ENCODE measurements at regions not wholly inside any gene's neighbourhood (a gene's known extent, or its start where the extent isn't known, plus 50 kb on each side); places are given as distances from the start of the nearest gene placed in this dataset.

DNA sequence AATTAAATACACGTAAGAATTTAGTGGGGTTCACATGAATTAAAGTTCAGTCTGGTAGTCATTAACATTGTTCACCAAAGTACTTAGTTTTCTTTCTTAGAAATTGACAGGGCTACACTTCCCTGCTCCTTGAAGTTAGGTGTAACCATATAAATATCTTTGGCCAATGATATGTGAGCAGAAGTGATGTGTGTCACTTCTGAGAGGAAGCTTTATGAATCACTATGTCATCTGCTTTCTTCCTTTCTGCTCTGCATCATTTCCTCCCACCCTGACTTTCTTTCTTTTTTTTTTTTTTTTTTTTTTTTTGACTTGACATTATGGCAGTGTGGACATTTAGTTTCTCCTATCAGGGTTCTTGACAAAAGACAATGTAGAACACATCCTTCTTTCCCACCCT lies 156.2 kb upstream of the COL8A1 start:
- TF ChIP-seq, protein P1, sequence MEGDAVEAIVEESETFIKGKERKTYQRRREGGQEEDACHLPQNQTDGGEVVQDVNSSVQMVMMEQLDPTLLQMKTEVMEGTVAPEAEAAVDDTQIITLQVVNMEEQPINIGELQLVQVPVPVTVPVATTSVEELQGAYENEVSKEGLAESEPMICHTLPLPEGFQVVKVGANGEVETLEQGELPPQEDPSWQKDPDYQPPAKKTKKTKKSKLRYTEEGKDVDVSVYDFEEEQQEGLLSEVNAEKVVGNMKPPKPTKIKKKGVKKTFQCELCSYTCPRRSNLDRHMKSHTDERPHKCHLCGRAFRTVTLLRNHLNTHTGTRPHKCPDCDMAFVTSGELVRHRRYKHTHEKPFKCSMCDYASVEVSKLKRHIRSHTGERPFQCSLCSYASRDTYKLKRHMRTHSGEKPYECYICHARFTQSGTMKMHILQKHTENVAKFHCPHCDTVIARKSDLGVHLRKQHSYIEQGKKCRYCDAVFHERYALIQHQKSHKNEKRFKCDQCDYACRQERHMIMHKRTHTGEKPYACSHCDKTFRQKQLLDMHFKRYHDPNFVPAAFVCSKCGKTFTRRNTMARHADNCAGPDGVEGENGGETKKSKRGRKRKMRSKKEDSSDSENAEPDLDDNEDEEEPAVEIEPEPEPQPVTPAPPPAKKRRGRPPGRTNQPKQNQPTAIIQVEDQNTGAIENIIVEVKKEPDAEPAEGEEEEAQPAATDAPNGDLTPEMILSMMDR (IDR thresholded peaks at IDR 0.05; ENCODE audit: insufficient read depth, low read length): no peak
- H3K4me3 ChIP-seq (ENCODE audit: low read depth, low read length): no peak overlapping the region
- no peak for DNase-seq (ENCODE audit: low read depth)

DNA sequence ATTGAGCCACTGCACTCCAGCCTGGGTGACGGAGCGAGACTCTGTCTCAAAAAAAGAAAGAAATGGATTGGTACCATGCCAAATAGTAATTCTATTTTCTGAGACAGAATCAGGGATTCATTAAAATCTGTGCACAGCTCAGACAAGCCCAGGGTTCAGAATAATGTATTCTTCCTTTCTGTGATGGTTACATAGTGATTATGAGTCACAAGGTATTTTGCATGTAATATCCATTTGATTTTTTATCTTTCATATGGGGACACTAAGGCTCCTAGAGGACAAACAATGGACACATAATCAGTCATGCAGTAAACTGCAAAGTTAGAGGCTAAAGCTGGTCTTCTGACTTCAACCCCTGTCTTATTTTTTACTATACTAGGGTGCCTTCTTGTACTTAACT lies 156.8 kb upstream of the COL8A1 start:
- no peak for DNase-seq (ENCODE audit: low read depth)
- TF ChIP-seq, protein P1 (IDR thresholded peaks at IDR 0.05; ENCODE audit: insufficient read depth, low read length): no peak

GRCh38 chr3:99479768-99480167 lies 158.6 kb upstream of the COL8A1 start:
- no peak overlapping the region for H3K4me3 ChIP-seq (ENCODE audit: low read depth, low read length)
- TF ChIP-seq, protein P1 (IDR thresholded peaks at IDR 0.05; ENCODE audit: insufficient read depth, low read length): no peak
- DNase-seq (ENCODE audit: low read depth): no peak

More for the DNA sequence above, 156.8 kb upstream of the COL8A1 start:
- H3K4me3 ChIP-seq (ENCODE audit: low read depth, low read length): no peak overlapping the region

DNA sequence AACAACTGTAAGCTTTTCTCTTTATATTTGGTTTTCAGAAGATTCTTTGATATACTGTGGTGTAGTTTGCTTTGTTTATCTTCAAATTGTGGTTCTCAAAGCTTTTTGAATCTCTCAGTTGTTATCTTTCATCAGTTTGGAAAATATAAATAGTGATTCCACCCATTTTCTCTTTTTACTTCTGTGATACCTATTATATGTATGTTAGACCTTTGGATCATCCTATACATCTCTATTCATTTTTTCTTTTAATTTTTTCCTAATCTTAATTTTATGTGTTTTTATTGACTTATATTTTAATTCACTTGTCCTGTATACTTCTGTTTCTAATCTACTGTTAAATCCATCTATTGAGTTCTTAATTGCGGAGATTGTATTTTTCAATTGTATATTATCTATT lies 160.7 kb upstream of the COL8A1 start:
- no peak for DNase-seq (ENCODE audit: low read depth)
- H3K4me3 ChIP-seq (ENCODE audit: low read depth, low read length): no peak overlapping the region
- TF ChIP-seq, protein P1 (IDR thresholded peaks at IDR 0.05; ENCODE audit: insufficient read depth, low read length): no peak

DNA sequence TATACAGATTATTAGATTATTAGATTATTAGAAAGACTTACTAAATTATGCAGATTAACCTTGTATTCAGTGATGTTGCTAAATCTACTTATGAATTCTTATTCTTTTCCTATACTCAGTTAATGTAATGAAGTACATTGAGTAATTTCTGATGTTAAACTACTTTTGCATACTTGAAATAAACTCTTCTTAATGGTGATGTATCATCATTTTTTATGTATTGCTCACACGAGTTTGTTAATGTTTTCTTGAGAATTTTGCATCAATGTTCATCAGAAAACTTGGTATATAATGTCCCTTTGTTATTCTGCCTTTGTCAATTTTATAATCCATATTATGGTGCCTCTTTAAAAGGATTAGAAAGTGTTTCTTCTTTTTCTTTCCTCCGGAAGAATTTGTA lies 163.2 kb upstream of the COL8A1 start:
- no peak for DNase-seq (ENCODE audit: low read depth)
- no peak overlapping the region for H3K4me3 ChIP-seq (ENCODE audit: low read depth, low read length)
- TF ChIP-seq, protein P1 (IDR thresholded peaks at IDR 0.05; ENCODE audit: insufficient read depth, low read length): no peak

- no peak overlapping the region for H3K4me3 ChIP-seq (ENCODE audit: low read depth, low read length)
- TF ChIP-seq, protein P1 (IDR thresholded peaks at IDR 0.05; ENCODE audit: insufficient read depth, low read length): no peak
- DNase-seq (ENCODE audit: low read depth): no peak
Observed at GRCh38 chr3:99474776-99475175, 163.6 kb upstream of the COL8A1 start.

GRCh38 chr3:99473321-99473751 lies 165.1 kb upstream of the COL8A1 start:
- H3K4me3 ChIP-seq (ENCODE audit: low read depth, low read length): no peak overlapping the region
- DNase-seq (ENCODE audit: low read depth): no peak

More at GRCh38 chr3:99473321-99473751, 165.1 kb upstream of the COL8A1 start:
- TF ChIP-seq, protein P1 (IDR thresholded peaks at IDR 0.05; ENCODE audit: insufficient read depth, low read length): no peak

All from fibroblast of the aortic adventitia (primary cell).